ELR (cell line): ENCODE measurements at regions not wholly inside any gene's neighbourhood (a gene's known extent, or its start where the extent isn't known, plus 50 kb on each side); places are given as distances from the start of the nearest gene placed in this dataset.
"Not testable (repeated sequence)": the region's sequence is repeated elsewhere in the genome, so short reads cannot be mapped to it uniquely, and the experiment has no call there.

Experiments used
- DNase-seq: peaks from one replicate; pipeline ENCODE4 v3.0.0-alpha.2; 2015; ENCODE audit warnings: low read depth

- DNase-seq = peak; percentile 67
Observed at GRCh38 chr4:23956601-23957364, 66.9 kb upstream of the PPARGC1A start.

GRCh38 chr4:23952258-23952657 is 62.4 kb upstream of the PPARGC1A start:
- DNase-seq = no peak

- DNase-seq = no peak
Observed at GRCh38 chr4:23947826-23948225, 58.0 kb upstream of the PPARGC1A start.

- no peak for DNase-seq
Observed at GRCh38 chr4:23946299-23946698, 56.5 kb upstream of the PPARGC1A start.

- peak; percentile 86 for DNase-seq
Observed at GRCh38 chr4:23945451-23946017, 55.7 kb upstream of the PPARGC1A start.

GRCh38 chr4:23944556-23944955 is 54.7 kb upstream of the PPARGC1A start:
- not testable (repeated sequence) for DNase-seq

- no peak for DNase-seq
Observed at GRCh38 chr4:23943478-23943877, 53.6 kb upstream of the PPARGC1A start.

GRCh38 chr4:23942471-23942870 is 52.6 kb upstream of the PPARGC1A start:
- no peak for DNase-seq
